Jurkat, Clone E6-1 (cell line): ENCODE measurements at regions not wholly inside any gene's neighbourhood (a gene's known extent, or its start where the extent isn't known, plus 50 kb on each side); places are given as distances from the start of the nearest gene placed in this dataset.
"Not testable (repeated sequence)": the region's sequence is repeated elsewhere in the genome, so short reads cannot be mapped to it uniquely, and the experiment has no call there.

Source experiments
- DNase-seq: peaks from one replicate; pipeline ENCODE4 v3.0.0-alpha.2; 2011; ENCODE audit warnings: low read depth, low spot score
- H3K4me3 ChIP-seq: 2 replicates; pipeline ENCODE4 v1.5.1; 2011; ENCODE audit warnings: mild to moderate bottlenecking, low read length, control low read depth, moderate library complexity

- no peak overlapping the region for H3K4me3 ChIP-seq
- no peak for DNase-seq
Observed at GRCh38 chr18:2139691-2140090, 431.6 kb downstream of the METTL4 start.

- no peak for DNase-seq
Observed at GRCh38 chr18:2143636-2144035, 427.7 kb downstream of the METTL4 start.

GRCh38 chr18:2144811-2145210, 426.5 kb downstream of the METTL4 start:
- no peak for DNase-seq
- H3K4me3 ChIP-seq, result no peak overlapping the region

More at GRCh38 chr18:2143636-2144035, 427.7 kb downstream of the METTL4 start:
- no peak overlapping the region for H3K4me3 ChIP-seq

GRCh38 chr18:2146092-2146491, 425.2 kb downstream of the METTL4 start:
- DNase-seq, result no peak
- H3K4me3 ChIP-seq, result no peak overlapping the region

DNA sequence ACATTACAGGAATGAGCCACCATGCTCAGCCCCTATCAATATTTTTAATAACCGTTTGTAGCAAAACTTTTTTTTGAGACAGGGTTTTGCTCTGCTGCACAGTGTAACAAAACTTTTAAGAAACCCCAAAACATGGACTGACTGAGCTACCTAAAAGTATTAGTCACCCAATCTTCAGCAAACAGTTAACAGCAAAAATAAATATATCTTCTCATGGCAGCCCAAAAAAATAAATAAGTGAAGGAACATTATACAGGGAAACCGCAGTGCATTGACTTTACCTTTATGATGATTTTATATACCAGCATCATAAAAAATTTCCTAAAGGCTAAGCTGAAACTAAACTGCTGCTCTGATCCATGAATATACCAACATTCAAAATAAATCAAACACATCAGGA, 424.6 kb downstream of the METTL4 start:
- no peak overlapping the region for H3K4me3 ChIP-seq
- no peak for DNase-seq

GRCh38 chr18:2147476-2148230, 423.7 kb downstream of the METTL4 start:
- H3K4me3 ChIP-seq, result no peak overlapping the region
- DNase-seq, result no peak

GRCh38 chr18:2148823-2149222, 422.5 kb downstream of the METTL4 start:
- DNase-seq, result no peak
- H3K4me3 ChIP-seq, result no peak overlapping the region

DNA sequence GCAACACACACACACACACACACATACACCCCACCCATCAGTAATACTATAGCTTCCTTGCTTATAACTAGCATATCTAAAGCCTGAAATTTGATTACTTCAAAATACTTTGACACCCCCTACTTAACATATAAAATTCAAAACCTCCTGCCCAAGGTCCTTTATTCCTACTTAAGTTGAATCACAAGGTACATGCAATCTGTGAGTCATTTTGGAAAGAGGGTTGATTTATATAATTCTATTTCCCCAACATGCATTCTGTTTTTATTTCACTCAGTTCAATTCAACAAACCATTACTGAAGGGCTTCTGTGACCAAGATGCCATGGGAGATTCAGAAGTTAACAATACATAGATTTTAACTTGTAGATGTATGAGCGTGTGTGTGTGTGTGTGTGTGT, 420.7 kb downstream of the METTL4 start:
- H3K4me3 ChIP-seq, result no peak overlapping the region

GRCh38 chr18:2154278-2154677, 417.0 kb downstream of the METTL4 start:
- no peak overlapping the region for H3K4me3 ChIP-seq
- no peak for DNase-seq

More for the DNA sequence above, 420.7 kb downstream of the METTL4 start:
- no peak for DNase-seq

DNA sequence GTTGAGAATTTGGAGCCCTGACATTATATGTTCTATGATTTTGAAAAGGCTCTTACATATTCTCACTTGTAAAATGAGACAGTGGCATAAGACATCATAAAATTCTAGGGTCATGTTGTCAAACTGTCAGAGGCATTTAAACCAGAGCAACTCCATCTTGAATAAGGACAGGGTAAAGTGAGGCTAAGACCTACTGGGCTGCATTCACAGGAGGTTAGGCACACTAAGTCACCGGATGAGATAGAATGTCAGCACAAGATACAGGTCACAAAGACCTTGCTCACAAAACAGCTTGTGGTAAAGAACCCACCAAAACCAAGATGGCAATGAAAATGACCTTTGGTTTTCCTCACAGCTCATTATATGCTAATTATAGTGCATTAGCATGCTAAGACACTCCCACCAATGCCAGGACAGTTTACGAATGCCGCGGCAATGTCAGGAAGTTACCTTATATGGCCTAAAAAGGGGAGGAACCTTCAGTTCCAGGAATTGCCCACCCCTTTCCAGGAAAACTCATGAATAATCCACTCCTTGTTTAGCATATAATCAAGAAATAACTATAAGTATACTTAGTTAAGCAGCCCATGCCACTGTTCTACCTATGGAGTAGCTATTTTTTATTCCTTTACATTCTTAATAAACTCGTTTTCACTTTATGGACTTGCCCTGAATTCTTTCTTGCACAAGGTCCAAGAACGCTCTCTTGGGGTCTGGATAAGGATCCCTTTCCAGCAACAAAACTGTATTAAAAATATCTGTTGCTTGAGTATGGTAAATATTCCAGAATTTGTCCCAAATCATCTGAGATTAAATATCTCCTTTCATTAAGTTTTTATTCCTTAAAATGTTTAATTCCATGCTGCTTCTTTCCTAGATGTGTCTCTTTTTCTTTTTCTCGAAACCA, 406.4 kb downstream of the METTL4 start:
- DNase-seq, result no peak
- H3K4me3 ChIP-seq, result no peak overlapping the region

GRCh38 chr18:2166876-2167275, 404.4 kb downstream of the METTL4 start:
- H3K4me3 ChIP-seq, DNase-seq: not testable (repeated sequence)

DNA sequence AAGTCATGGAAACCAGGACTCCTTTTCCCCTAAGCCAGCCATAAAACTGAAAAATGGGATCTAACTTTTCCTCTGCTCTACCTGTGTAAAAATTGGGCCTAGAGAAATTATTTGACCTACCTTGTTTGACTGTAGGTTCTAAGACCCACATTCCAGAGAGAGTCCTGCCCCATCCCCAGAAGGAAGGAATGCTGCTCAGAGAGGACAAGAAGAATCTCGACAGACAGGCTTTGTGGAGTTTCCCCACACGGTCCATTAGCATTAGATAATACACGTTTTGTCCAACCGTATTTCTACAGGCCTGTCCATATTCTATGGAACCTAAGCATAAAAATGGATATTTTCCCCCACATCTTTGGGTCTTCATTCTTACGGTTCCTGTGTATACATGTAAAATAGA, 403.3 kb downstream of the METTL4 start:
- DNase-seq, result no peak
- no peak overlapping the region for H3K4me3 ChIP-seq

DNA sequence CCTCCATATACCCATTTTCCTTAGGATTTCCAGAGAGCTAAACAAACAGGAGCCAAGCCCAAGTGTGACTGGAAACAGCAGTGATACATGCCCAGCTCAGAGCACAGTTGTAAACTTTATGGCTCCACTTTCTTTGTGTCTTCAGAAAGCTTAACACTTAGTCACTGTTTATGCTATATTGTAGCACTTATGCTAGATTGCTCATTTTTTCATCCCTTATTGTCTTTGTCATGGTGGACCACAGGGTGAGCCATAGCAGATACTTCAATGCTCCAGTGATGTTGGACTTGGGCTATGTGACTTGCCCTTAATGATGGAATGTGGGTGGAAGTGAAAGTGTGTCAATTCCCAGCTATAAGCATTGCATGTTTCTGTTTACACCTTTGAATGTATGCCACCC, 401.6 kb downstream of the METTL4 start:
- no peak for DNase-seq
- H3K4me3 ChIP-seq, result no peak overlapping the region

GRCh38 chr18:2171840-2172625, 399.3 kb downstream of the METTL4 start:
- DNase-seq, result no peak

GRCh38 chr18:2172881-2173280, 398.4 kb downstream of the METTL4 start:
- DNase-seq, result no peak
- no peak overlapping the region for H3K4me3 ChIP-seq

More at GRCh38 chr18:2171840-2172625, 399.3 kb downstream of the METTL4 start:
- H3K4me3 ChIP-seq, result no peak overlapping the region

GRCh38 chr18:2173486-2173885, 397.8 kb downstream of the METTL4 start:
- DNase-seq, result no peak
- no peak overlapping the region for H3K4me3 ChIP-seq

DNA sequence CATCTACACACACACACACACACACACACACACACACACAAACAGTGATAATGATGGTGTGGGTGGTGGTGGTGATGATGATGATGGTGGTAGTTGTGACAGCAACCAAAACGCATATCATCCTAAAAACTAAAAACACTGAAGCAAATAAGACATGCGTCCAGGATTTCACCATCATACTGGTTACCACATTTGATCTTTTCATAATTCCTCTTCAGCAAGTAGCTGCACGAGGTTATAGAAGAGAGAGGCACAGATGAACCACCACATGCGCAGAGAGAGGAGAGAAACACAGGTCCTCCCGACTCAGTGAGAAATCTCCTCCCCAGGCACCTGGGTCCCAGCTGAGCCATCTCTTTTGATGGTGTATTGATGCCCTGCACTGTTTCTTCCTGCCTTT, 393.3 kb downstream of the METTL4 start:
- DNase-seq, result no peak

DNA sequence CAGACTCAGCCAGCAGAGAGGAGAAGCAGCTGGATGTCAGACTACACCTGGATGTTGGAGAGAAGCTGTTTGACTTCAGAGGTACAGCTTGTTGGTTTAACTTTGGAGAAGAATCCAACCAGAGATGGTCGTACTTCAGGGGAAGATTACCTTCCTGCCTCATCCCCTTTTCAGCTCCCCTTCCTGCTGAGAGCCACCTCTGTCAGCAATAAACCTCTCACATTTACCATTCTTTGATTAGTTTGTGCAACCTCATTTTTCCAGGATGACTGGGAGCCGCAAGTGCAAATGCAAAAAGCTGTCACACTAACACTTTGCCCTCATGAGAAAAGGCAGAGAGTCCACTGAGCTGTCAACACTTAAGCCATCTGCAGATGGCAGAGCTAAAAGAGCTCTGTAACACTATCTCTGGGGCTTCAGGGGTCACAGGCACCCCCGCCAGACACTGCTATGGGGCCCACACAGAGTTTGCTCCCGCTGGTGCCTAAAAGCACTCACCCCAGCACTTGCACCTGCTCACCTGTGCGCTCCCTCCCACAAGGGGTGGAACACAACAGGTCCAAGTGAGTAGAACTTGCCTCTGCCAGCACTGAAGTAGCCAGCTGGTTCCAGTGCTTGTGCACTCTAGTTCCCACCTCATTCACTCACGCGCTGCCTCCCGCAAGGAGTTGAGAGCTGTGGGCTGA, 391.7 kb downstream of the METTL4 start:
- H3K4me3 ChIP-seq, result no peak overlapping the region
- no peak for DNase-seq

More for the DNA sequence above, 393.3 kb downstream of the METTL4 start:
- H3K4me3 ChIP-seq, result no peak overlapping the region

GRCh38 chr18:2180586-2180985, 390.7 kb downstream of the METTL4 start:
- DNase-seq, result no peak

More at GRCh38 chr18:2180586-2180985, 390.7 kb downstream of the METTL4 start:
- H3K4me3 ChIP-seq, result no peak overlapping the region
